ENCODE measurements at regions not wholly inside any gene's neighbourhood (a gene's known extent, or its start where the extent isn't known, plus 50 kb on each side); places are given as distances from the start of the nearest gene placed in this dataset.

DNA sequence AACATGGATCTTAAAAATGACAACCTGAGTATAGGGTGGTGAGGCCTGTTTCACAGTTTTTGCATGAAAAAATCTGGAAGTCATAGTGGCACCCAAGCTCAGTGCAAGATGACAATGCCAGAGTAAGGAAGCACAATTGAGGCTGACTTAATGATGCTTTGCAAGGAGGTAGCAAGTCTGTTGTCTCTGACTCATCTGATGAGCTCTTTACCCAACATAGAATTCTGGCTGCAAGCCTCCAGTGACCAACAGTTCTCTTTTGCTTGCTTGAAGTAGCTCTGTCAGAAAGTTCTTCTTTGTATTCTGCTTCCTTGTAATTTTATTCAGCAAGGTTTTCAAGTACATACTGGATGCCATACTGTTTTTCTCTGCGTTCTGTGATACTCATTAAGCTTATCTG, 117.1 kb downstream of the FOXD2 start:
- no peak for TF ChIP-seq STAT1 (IDR thresholded peaks at IDR 0.05; ENCODE audit: unreplicated experiment)
- no peak for TF ChIP-seq EZH2 (IDR thresholded peaks at IDR 0.05; ENCODE audit: low read depth, unreplicated experiment)
- TF ChIP-seq, protein P1, sequence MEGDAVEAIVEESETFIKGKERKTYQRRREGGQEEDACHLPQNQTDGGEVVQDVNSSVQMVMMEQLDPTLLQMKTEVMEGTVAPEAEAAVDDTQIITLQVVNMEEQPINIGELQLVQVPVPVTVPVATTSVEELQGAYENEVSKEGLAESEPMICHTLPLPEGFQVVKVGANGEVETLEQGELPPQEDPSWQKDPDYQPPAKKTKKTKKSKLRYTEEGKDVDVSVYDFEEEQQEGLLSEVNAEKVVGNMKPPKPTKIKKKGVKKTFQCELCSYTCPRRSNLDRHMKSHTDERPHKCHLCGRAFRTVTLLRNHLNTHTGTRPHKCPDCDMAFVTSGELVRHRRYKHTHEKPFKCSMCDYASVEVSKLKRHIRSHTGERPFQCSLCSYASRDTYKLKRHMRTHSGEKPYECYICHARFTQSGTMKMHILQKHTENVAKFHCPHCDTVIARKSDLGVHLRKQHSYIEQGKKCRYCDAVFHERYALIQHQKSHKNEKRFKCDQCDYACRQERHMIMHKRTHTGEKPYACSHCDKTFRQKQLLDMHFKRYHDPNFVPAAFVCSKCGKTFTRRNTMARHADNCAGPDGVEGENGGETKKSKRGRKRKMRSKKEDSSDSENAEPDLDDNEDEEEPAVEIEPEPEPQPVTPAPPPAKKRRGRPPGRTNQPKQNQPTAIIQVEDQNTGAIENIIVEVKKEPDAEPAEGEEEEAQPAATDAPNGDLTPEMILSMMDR (conservative IDR thresholded peaks at IDR 0.05; ENCODE audit: low read depth in 2 of 2) = no peak
- no peak for TF ChIP-seq POLR2AphosphoS5 (IDR thresholded peaks at IDR 0.05; ENCODE audit: low read depth)
- no peak for TF ChIP-seq CREB1 (CRISPR knock-in tag; IDR thresholded peaks at IDR 0.05; ENCODE audit: low read depth)
- TF ChIP-seq REST (IDR thresholded peaks at IDR 0.05; ENCODE audit: unreplicated experiment) = no peak
- no peak for TF ChIP-seq EZH2phosphoT487 (IDR thresholded peaks at IDR 0.05; ENCODE audit: unreplicated experiment)
- TF ChIP-seq JUNB (IDR thresholded peaks at IDR 0.05; ENCODE audit: unreplicated experiment) = no peak
- TF ChIP-seq ZNF114 (CRISPR knock-in tag; IDR thresholded peaks at IDR 0.05) = no peak
- no peak for TF ChIP-seq ETS1 (IDR thresholded peaks at IDR 0.05)
